ENCODE measurements at regions not wholly inside any gene's neighbourhood (a gene's known extent, or its start where the extent isn't known, plus 50 kb on each side); places are given as distances from the start of the nearest gene placed in this dataset.

- TF ChIP-seq CTCF (IDR thresholded peaks at IDR 0.05) = no peak
- no peak for DNase-seq (ENCODE audit: low spot score)
- peak; percentile 80 for ATAC-seq (ENCODE audit: low FRiP score)
These were observed 60.9 kb upstream of the MMADHC start for GRCh38 chr2:149648282-149649030.

GRCh38 chr2:149645391-149645790 lies 57.8 kb upstream of the MMADHC start:
- ATAC-seq (ENCODE audit: low FRiP score) = no peak
- no peak for TF ChIP-seq CTCF (IDR thresholded peaks at IDR 0.05)
- no peak for DNase-seq (ENCODE audit: low spot score)

All from omental fat pad (tissue), 3 donors.